VCaP (cell line): ENCODE measurements at regions not wholly inside any gene's neighbourhood (a gene's known extent, or its start where the extent isn't known, plus 50 kb on each side); places are given as distances from the start of the nearest gene placed in this dataset.

Experiments
- H3K27ac ChIP-seq: fragments of 450-650 bp; 2 replicates; pipeline ENCODE4 v1.5.1; 2017
- CTCF ChIP-seq: fragments of 450-650 bp; conservative IDR thresholded peaks from 2 replicates; pipeline ENCODE4 v1.5.1; 2017; ENCODE audit warnings: mild to moderate bottlenecking, moderate library complexity

- TF ChIP-seq CTCF, result peak; percentile 99
- H3K27ac ChIP-seq, result no peak overlapping the region
These were observed 108.5 kb upstream of the CCL2 start for GRCh38 chr17:34146440-34147043.

GRCh38 chr17:34151102-34151501, 104.0 kb upstream of the CCL2 start:
- H3K27ac ChIP-seq, result no peak overlapping the region
- TF ChIP-seq CTCF, result no peak

- H3K27ac ChIP-seq, result no peak overlapping the region
- TF ChIP-seq CTCF, result no peak
These were observed 101.1 kb upstream of the CCL2 start for GRCh38 chr17:34153991-34154390.

GRCh38 chr17:34154961-34155730, 99.9 kb upstream of the CCL2 start:
- TF ChIP-seq CTCF, result no peak
- H3K27ac ChIP-seq, result no peak overlapping the region

GRCh38 chr17:34155947-34156346, 99.1 kb upstream of the CCL2 start:
- no peak overlapping the region for H3K27ac ChIP-seq
- TF ChIP-seq CTCF, result no peak

GRCh38 chr17:34156401-34156740, 98.7 kb upstream of the CCL2 start:
- no peak for TF ChIP-seq CTCF
- H3K27ac ChIP-seq, result no peak overlapping the region

GRCh38 chr17:34156741-34157589, 98.1 kb upstream of the CCL2 start:
- TF ChIP-seq CTCF, result no peak
- H3K27ac ChIP-seq, result no peak overlapping the region
